DOHH2 (cell line): ENCODE measurements at regions not wholly inside any gene's neighbourhood (a gene's known extent, or its start where the extent isn't known, plus 50 kb on each side); places are given as distances from the start of the nearest gene placed in this dataset.

Source experiments
- H3F3A ChIP-seq: fragments of 200-600 bp; sonication (generic), shearing (Covaris generic); 2 replicates; pipeline ENCODE4 v1.6.0; 2016; ENCODE audit warnings: antibody characterized with exemption, mild to moderate bottlenecking; ENCODE audit not compliant: control insufficient read depth, insufficient read depth
- H3K27ac ChIP-seq: fragments of 200-600 bp; sonication (generic); 2 replicates; pipeline ENCODE4 v1.5.1; 2014; ENCODE audit warnings: low read depth, mild to moderate bottlenecking, low read length, moderate library complexity
- H3K27me3 ChIP-seq: fragments of 200-600 bp; sonication (generic); 2 replicates; pipeline ENCODE4 v1.6.1; 2014; ENCODE audit warnings: mild to moderate bottlenecking, low read length, mixed read lengths; ENCODE audit not compliant: control insufficient read depth
- H3K36me3 ChIP-seq: fragments of 200-600 bp; sonication (generic); 2 replicates; pipeline ENCODE4 v1.6.1; 2014; ENCODE audit warnings: mild to moderate bottlenecking, low read length, moderate library complexity, mixed read lengths; ENCODE audit not compliant: control insufficient read depth
- H3K4me1 ChIP-seq: fragments of 200-600 bp; sonication (generic); 2 replicates; pipeline ENCODE4 v1.6.1; 2014; ENCODE audit warnings: mild to moderate bottlenecking, low read length, mixed read lengths; ENCODE audit not compliant: control insufficient read depth
- H3K4me2 ChIP-seq: fragments of 200-600 bp; sonication (generic); 2 replicates; pipeline ENCODE4 v1.6.0; 2014; ENCODE audit warnings: mild to moderate bottlenecking, low read length, moderate library complexity
- H3K4me3 ChIP-seq: fragments of 200-600 bp; sonication (generic); 2 replicates; pipeline ENCODE4 v1.5.1; 2014; ENCODE audit warnings: mild to moderate bottlenecking, low read length, mixed read lengths
- H3K79me2 ChIP-seq: fragments of 200-600 bp; sonication (generic); 2 replicates; pipeline ENCODE4 v1.6.1; 2014; ENCODE audit warnings: mild to moderate bottlenecking, low read length, mixed read lengths; ENCODE audit not compliant: control insufficient read depth
- H3K9me2 ChIP-seq: fragments of 200-600 bp; sonication (generic); replicated peaks from 2 replicates; pipeline ENCODE4 v1.6.1; 2014; ENCODE audit warnings: mild to moderate bottlenecking, low read length, mixed read lengths; ENCODE audit not compliant: control insufficient read depth
- H3K9me3 ChIP-seq: fragments of 200-600 bp; sonication (generic); 2 replicates; pipeline ENCODE4 v1.6.1; 2014; ENCODE audit warnings: antibody characterized with exemption, low read length, mixed read lengths; ENCODE audit not compliant: control insufficient read depth, insufficient read depth
- H4K20me1 ChIP-seq: fragments of 200-600 bp; sonication (generic); 2 replicates; pipeline ENCODE4 v1.6.0; 2014; ENCODE audit warnings: low read depth, mild to moderate bottlenecking, antibody characterized with exemption, low read length, moderate library complexity; ENCODE audit not compliant: control insufficient read depth, insufficient read depth
- CTCF ChIP-seq: fragments of 200-600 bp; sonication (generic); IDR thresholded peaks from one replicate; pipeline ENCODE4 v1.5.1; 2014; ENCODE audit warnings: antibody characterized with exemption, mild to moderate bottlenecking, low read depth, low read length; ENCODE audit not compliant: poor library complexity, severe bottlenecking
- EZH2phosphoT487 ChIP-seq: fragments of 200-600 bp; sonication (generic); IDR thresholded peaks from 2 replicates; pipeline ENCODE4 v1.6.1; 2017; ENCODE audit warnings: borderline replicate concordance, mild to moderate bottlenecking, antibody characterized with exemption, low read length, moderate library complexity, mixed read lengths

GRCh38 chr4:26171501-26171900 is 149.3 kb upstream of the RBPJ start:
- Histone ChIP-seq H4K20me1 (no peaks in the 10 kb centered on the region), H3K9me2 (no peaks in the 10 kb centered on the region), H3K4me3 (no peak overlapping the region), H3F3A (no peaks in the 10 kb centered on the region), H3K9me3 (no peaks in the 10 kb centered on the region), H3K4me2 (no peak overlapping the region), H3K27me3 (peaks cover 9% of the 10 kb centered on the region), H3K4me1 (no peaks in the 10 kb centered on the region), H3K27ac (no peak overlapping the region), H3K36me3 (no peaks in the 10 kb centered on the region), H3K79me2 (no peaks in the 10 kb centered on the region)
- no peak for TF ChIP-seq CTCF
- TF ChIP-seq EZH2phosphoT487: no peak

- no peaks in the 10 kb centered on the region for H3K4me1 ChIP-seq
- no peak overlapping the region for H3K27ac ChIP-seq
- no peak overlapping the region for H3K4me2 ChIP-seq
- no peaks in the 10 kb centered on the region for H3K9me2 ChIP-seq
- H3K79me2 ChIP-seq: no peaks in the 10 kb centered on the region
- no peak overlapping the region for H3K4me3 ChIP-seq
- no peaks in the 10 kb centered on the region for H4K20me1 ChIP-seq
- H3F3A ChIP-seq: no peaks in the 10 kb centered on the region
- no peaks in the 10 kb centered on the region for H3K9me3 ChIP-seq
- no peak for TF ChIP-seq EZH2phosphoT487
- TF ChIP-seq CTCF: no peak
- no peaks in the 10 kb centered on the region for H3K36me3 ChIP-seq
- peaks cover 9% of the 10 kb centered on the region for H3K27me3 ChIP-seq
Observed at GRCh38 chr4:26171941-26172340, 148.9 kb upstream of the RBPJ start.

GRCh38 chr4:26173619-26174018 is 147.2 kb upstream of the RBPJ start:
- Histone ChIP-seq H3K4me3 (no peak overlapping the region), H3K4me2 (no peak overlapping the region), H3K4me1 (no peaks in the 10 kb centered on the region)

More at GRCh38 chr4:26173619-26174018, 147.2 kb upstream of the RBPJ start:
- Histone ChIP-seq H3K36me3 (no peaks in the 10 kb centered on the region), H3K79me2 (no peaks in the 10 kb centered on the region), H3K27me3 (peaks cover 9% of the 10 kb centered on the region), H3K27ac (no peak overlapping the region), H4K20me1 (no peaks in the 10 kb centered on the region), H3K9me3 (no peaks in the 10 kb centered on the region), H3F3A (no peaks in the 10 kb centered on the region), H3K9me2 (no peaks in the 10 kb centered on the region)
- TF ChIP-seq CTCF (no peak), EZH2phosphoT487 (no peak)
